ENCODE measurements at regions not wholly inside any gene's neighbourhood (a gene's known extent, or its start where the extent isn't known, plus 50 kb on each side); places are given as distances from the start of the nearest gene placed in this dataset.

DNA sequence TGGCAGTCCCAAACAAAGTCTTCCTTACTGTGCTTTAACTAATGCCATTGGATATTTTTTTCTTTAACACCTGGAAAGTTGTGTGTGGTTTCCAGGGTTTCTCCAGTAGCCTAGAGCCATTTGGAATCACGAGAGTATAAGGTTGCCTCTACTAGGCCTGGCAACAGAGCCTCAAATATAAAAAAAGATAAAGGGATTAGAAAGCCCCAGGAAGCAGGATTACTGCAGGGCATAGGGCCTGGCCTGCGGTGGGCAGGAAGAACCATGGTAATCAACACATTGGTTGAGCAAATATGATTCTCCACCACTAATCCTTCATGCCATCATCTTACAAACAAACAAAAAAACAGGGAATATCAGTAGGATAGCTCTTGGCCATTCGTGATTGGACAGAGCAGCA, 177.8 kb upstream of the GGTLC1 start:
- intact Hi-C loops (cut with DNase I, micrococcal nuclease): loop anchor here in 1 of 2 experiments (10.0 kb wide), 1 partner anchor 282 kb away; no protein-coding TSS in a partner anchor
- no peaks in the 10 kb centered on the region for H3K36me3 Mint-ChIP-seq (ENCODE audit: low read depth)
- TF ChIP-seq, protein P1, sequence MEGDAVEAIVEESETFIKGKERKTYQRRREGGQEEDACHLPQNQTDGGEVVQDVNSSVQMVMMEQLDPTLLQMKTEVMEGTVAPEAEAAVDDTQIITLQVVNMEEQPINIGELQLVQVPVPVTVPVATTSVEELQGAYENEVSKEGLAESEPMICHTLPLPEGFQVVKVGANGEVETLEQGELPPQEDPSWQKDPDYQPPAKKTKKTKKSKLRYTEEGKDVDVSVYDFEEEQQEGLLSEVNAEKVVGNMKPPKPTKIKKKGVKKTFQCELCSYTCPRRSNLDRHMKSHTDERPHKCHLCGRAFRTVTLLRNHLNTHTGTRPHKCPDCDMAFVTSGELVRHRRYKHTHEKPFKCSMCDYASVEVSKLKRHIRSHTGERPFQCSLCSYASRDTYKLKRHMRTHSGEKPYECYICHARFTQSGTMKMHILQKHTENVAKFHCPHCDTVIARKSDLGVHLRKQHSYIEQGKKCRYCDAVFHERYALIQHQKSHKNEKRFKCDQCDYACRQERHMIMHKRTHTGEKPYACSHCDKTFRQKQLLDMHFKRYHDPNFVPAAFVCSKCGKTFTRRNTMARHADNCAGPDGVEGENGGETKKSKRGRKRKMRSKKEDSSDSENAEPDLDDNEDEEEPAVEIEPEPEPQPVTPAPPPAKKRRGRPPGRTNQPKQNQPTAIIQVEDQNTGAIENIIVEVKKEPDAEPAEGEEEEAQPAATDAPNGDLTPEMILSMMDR (IDR thresholded peaks at IDR 0.05): no peak
- no peak for DNase-seq
- H3K27me3 ChIP-seq (ENCODE audit: control insufficient read depth in 1 of 2, insufficient read depth in 2 of 2, low read length in 2 of 2): no peaks in the 10 kb centered on the region
- no peak overlapping the region for H3K27ac ChIP-seq (ENCODE audit: low read depth in 1 of 2, low read length in 2 of 2)
- no peaks in the 10 kb centered on the region for H3K4me1 ChIP-seq (ENCODE audit: insufficient read depth, low read length)
- ChIA-PET CTCF (no interaction called here), POLR2A (no interaction called here)
- H3K4me3 ChIP-seq (ENCODE audit: low read length): no peak overlapping the region
- no peaks in the 10 kb centered on the region for H3K4me1 Mint-ChIP-seq (ENCODE audit: low read depth)
- no peak for ATAC-seq (ENCODE audit: poor library complexity)
- H3K9me3 ChIP-seq (ENCODE audit: control insufficient read depth in 1 of 2, insufficient read depth in 1 of 2, low read length in 2 of 2): no peaks in the 10 kb centered on the region
- H3K36me3 ChIP-seq (ENCODE audit: insufficient read depth, low read length): no peaks in the 10 kb centered on the region
- H3K27me3 Mint-ChIP-seq: no peaks in the 10 kb centered on the region
- H3K27ac Mint-ChIP-seq: no peak overlapping the region
- peaks cover under 1% of the 10 kb centered on the region for H3K9me3 Mint-ChIP-seq
- H3K4me3 Mint-ChIP-seq: no peak overlapping the region

DNA sequence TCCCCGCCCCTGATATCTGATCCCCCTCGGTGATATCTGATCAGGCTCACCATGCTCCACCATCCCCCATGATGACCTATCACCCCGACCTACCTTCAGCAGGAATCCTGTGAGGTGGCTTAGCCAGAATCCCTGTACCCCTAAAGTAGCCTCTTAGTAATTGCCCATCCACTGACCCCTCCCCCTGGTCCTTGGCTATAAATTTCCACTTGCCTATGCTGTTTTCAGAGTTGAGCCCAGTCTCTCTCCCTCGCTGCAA, 177.5 kb upstream of the GGTLC1 start:
- no peak overlapping the region for H3K27ac Mint-ChIP-seq
- Histone ChIP-seq H3K4me3 (ENCODE audit: low read length) (no peak overlapping the region), H3K27me3 (ENCODE audit: control insufficient read depth in 1 of 2, insufficient read depth in 2 of 2, low read length in 2 of 2) (no peaks in the 10 kb centered on the region), H3K4me1 (ENCODE audit: insufficient read depth, low read length) (no peaks in the 10 kb centered on the region), H3K9me3 (ENCODE audit: control insufficient read depth in 1 of 2, insufficient read depth in 1 of 2, low read length in 2 of 2) (no peaks in the 10 kb centered on the region), H3K36me3 (ENCODE audit: insufficient read depth, low read length) (no peaks in the 10 kb centered on the region), H3K27ac (ENCODE audit: low read depth in 1 of 2, low read length in 2 of 2) (no peak overlapping the region)
- no peak for ATAC-seq (ENCODE audit: poor library complexity)
- no peaks in the 10 kb centered on the region for H3K36me3 Mint-ChIP-seq (ENCODE audit: low read depth)
- intact Hi-C loops (cut with DNase I, micrococcal nuclease): loop anchor here in 1 of 2 experiments (10.0 kb wide), 1 partner anchor 281 kb away; no protein-coding TSS in a partner anchor
- no peak for DNase-seq
- no peaks in the 10 kb centered on the region for H3K4me1 Mint-ChIP-seq (ENCODE audit: low read depth)
- TF ChIP-seq, protein P1 (IDR thresholded peaks at IDR 0.05): no peak
- POLR2A ChIA-PET: no interaction called here
- H3K27me3 Mint-ChIP-seq: no peaks in the 10 kb centered on the region
- no peaks in the 10 kb centered on the region for H3K9me3 Mint-ChIP-seq
- CTCF ChIA-PET: no interaction called here
- H3K4me3 Mint-ChIP-seq: no peak overlapping the region

DNA sequence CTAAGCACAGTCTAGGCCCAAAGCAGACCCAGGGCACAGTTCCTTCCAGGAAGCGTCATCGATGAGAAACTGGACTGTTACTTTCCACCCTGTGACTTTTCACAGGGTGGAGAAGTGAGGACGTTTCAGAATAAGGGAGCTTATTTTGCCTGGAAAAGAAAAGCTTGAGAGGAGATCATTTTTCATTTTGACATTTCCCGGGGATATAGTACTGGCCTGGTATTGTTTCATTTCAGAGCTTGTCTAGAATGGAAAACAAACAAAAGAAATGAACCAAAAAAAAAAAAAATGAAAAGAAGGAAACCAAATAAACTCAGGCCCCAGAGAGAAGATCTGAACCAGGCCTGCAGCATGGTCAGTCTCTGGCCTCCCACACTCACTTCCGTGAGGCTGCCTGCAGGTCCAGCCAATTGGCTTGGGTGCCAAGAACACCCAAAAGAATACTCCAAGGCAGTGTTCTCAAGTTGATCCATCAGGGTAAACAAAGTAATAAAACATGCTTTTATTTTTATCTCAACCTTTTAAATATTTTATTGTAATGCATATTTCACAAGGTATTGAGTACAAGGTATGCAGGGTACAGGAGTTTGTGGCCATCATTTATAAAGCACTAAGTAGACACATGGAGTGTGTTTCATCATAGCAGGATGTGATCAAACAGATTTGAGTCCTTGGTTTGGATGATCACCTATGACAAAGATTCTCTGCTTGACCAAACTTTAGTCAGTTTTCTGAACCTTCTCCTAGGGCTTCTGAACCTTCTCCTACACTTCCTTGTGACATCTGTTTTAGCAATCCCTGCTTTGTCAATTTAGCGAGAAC, 176.9 kb upstream of the GGTLC1 start:
- Mint-ChIP-seq H3K27ac (no peak overlapping the region), H3K4me1 (ENCODE audit: low read depth) (no peaks in the 10 kb centered on the region), H3K4me3 (no peak overlapping the region), H3K27me3 (no peaks in the 10 kb centered on the region), H3K36me3 (ENCODE audit: low read depth) (no peaks in the 10 kb centered on the region), H3K9me3 (no peaks in the 10 kb centered on the region)
- DNase-seq (no peak), ATAC-seq (ENCODE audit: poor library complexity) (no peak)
- Histone ChIP-seq H3K27ac (ENCODE audit: low read depth in 1 of 2, low read length in 2 of 2) (no peak overlapping the region), H3K27me3 (ENCODE audit: control insufficient read depth in 1 of 2, insufficient read depth in 2 of 2, low read length in 2 of 2) (no peaks in the 10 kb centered on the region), H3K4me3 (ENCODE audit: low read length) (no peak overlapping the region), H3K36me3 (ENCODE audit: insufficient read depth, low read length) (no peaks in the 10 kb centered on the region), H3K9me3 (ENCODE audit: control insufficient read depth in 1 of 2, insufficient read depth in 1 of 2, low read length in 2 of 2) (no peaks in the 10 kb centered on the region), H3K4me1 (ENCODE audit: insufficient read depth, low read length) (no peaks in the 10 kb centered on the region)
- TF ChIP-seq, protein P1 (IDR thresholded peaks at IDR 0.05): no peak
- CTCF ChIA-PET: no interaction called here
- POLR2A ChIA-PET: no interaction called here
- intact Hi-C loops (cut with DNase I, micrococcal nuclease): loop anchor here in 1 of 2 experiments (10.0 kb wide), 1 partner anchor 281 kb away; no protein-coding TSS in a partner anchor

All from CD4-positive, alpha-beta T cell (primary cell).